SU-DHL-6 (cell line): ENCODE measurements at regions not wholly inside any gene's neighbourhood (a gene's known extent, or its start where the extent isn't known, plus 50 kb on each side); places are given as distances from the start of the nearest gene placed in this dataset.

Experiments used
- CTCF ChIP-seq: fragments of 200-600 bp; sonication (generic); IDR thresholded peaks from one replicate; pipeline ENCODE4 v1.5.1; 2017; ENCODE audit warnings: antibody characterized with exemption, mild to moderate bottlenecking, low read length, moderate library complexity; ENCODE audit not compliant: insufficient read depth, poor library complexity, severe bottlenecking
- EZH2phosphoT487 ChIP-seq: fragments of 200-600 bp; sonication (generic), shearing (Covaris generic); conservative IDR thresholded peaks from 2 replicates; pipeline ENCODE4 v1.6.1; 2018; ENCODE audit warnings: mild to moderate bottlenecking, antibody characterized with exemption, low read length, moderate library complexity, mixed read lengths

GRCh38 chr3:76377074-76377473, 591.7 kb upstream of the ZNF717 start:
- TF ChIP-seq CTCF (no peak), EZH2phosphoT487 (no peak)
